GM19467 (cell line): ENCODE measurements at regions not wholly inside any gene's neighbourhood (a gene's known extent, or its start where the extent isn't known, plus 50 kb on each side); places are given as distances from the start of the nearest gene placed in this dataset.
"Not testable (repeated sequence)": the region's sequence is repeated elsewhere in the genome, so short reads cannot be mapped to it uniquely, and the experiment has no call there.

Experiments used
- ATAC-seq: cut with Tn5 transposase; IDR thresholded peaks from one replicate; pipeline ENCODE4 v1.9.1; 2021; ENCODE audit warnings: mild to moderate bottlenecking, moderate library complexity; ENCODE audit not compliant: unreplicated experiment

DNA sequence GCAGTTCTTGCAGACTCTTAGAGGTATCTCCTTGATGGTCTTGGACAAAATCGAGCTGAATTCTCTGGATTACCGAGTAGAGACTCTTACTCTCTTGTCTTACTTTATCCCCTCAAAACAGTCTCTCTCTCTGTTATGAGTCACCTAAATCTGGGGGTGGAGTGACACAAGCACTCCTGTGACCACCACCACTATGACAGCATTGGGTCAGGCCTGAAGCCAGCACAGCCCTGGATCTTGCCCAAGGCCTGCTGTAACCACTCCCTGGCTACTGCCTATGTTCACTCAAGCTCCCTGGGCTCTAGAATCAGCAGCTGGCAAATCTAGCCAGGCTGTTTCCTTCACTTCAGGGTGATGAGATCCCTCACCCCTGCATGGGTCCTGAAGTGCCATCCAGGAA is 662.5 kb downstream of the LUZP2 start:
- no peak for ATAC-seq

DNA sequence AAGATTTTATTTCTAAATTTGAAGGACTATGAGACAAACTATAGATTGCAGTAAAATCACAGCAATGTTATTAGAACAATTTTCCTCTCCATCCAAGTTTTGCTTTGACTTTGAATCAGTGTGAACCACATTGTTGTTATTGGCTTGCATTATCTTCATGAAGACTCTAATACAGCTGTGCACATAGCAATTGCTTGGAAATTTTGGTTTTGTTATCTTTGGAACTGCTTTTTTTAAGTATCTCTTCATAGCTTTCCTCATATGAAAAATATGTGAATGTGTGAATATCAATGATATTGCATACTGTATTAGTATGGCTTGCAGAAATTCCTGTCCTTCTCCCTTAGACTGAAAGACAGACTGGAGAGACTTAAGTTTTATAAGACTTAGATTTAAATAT is 666.6 kb downstream of the LUZP2 start:
- ATAC-seq = no peak

DNA sequence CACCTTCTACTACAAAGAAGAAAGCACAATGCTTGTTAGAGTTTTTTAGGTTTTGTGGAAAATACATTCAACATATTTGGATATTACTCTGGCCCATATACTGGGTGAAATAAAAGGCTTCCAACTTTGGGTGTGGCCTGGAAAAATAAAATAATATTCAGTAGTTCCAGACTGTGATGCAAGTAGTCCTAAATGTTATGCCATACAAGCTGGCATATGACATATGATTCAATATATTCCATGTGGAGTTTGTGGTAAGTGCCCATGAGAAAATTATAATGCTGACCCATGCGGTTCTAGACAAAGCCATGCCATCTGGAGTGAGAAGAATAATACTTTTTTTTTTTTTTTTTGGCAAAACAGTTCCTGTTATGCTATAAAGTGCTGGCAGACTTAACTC is 683.3 kb downstream of the LUZP2 start:
- ATAC-seq = no peak

DNA sequence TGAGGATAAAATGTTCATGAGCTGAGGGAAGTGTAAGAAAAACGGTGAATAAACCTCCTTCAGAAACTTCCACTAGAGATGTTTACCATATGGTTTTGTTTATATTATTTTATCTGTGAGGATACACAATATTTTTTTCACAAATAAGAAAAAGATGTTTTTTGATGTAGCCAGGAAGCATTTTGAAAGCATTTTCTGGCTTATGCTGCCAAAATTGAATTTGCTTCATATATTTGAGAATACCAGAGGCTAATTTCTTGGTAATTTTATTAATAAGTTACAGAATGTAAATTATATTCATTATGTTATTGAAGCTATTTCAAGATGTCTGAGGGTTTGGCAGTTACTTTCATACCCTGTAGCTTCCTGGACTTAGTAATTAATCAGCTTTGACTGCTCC is 686.6 kb downstream of the LUZP2 start:
- ATAC-seq = no peak

DNA sequence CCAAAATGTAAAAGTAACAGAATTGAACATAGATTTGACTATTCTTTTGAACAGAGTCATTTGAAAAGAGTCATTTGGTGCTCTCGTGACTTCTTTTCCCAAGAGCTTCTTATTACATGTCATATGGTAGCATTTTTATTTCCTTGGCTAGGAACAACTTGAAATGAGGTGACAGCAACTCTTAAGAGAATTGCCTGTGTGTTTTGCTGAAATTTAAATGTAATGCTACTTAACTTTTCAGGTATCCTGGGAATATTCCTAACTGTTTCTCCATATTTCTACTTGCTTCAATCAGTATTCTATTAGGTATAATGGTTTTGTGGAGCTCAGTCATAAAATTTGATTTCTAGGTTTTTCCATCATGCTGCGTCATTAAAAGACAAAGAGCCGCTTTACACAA is 700.7 kb downstream of the LUZP2 start:
- no peak for ATAC-seq

DNA sequence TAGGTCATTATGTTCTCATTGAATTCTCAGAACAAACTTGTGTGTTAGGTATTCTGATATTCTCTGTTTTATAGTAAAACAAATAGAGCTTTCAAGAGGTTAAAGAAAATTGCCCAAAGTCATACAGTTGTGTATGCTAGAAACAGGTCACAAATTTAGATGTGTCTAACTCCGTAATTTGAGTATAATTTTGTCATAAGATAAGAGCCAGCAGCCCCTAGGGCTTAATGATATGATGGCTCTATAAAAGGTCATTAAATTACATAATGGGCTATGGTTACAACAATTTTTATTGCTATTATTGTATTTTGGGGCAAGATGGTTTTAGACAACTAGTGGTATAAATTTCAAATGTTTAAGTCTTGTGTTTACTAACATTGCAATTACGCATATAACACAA is 701.9 kb downstream of the LUZP2 start:
- ATAC-seq = no peak

DNA sequence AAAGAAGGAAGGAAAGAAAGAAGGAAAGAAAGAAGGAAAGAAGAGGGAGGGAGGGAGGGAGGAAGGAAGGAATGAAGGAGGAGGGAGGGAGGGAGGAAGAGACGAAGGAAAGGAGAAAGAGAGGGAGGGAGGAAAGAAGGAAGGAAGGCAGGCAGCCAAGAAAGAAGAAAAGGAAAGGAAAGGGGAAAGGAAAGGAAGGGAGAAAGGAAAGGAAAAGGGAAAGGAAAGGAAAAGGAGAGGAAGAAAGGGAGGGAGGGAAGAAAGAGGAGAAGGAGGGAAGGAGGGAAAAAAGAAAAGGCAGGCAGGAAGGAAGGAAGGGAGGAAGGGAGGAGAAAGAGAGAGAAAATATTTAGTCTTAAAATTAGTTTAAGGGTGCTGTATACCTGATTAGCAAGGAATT is 704.1 kb downstream of the LUZP2 start:
- no peak for ATAC-seq

DNA sequence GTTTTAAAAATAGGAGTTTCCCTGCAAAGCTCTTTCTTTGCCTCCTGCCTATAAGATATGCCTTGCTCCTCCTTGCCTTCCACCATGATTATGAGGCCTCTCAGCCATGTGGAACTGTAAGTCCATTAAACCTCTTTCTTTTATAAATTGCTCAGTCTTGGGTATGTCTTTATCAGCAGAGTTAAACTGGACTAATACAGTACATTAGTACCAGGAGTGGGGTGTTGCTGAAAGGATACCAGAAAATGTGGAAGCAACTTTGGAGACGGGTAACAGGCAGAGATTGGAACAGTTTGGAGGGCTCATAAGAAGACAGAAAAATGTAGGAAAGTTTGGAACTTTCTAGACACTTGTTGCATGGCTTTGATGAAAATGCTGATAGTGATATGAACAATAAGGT is 709.9 kb downstream of the LUZP2 start:
- no peak for ATAC-seq

DNA sequence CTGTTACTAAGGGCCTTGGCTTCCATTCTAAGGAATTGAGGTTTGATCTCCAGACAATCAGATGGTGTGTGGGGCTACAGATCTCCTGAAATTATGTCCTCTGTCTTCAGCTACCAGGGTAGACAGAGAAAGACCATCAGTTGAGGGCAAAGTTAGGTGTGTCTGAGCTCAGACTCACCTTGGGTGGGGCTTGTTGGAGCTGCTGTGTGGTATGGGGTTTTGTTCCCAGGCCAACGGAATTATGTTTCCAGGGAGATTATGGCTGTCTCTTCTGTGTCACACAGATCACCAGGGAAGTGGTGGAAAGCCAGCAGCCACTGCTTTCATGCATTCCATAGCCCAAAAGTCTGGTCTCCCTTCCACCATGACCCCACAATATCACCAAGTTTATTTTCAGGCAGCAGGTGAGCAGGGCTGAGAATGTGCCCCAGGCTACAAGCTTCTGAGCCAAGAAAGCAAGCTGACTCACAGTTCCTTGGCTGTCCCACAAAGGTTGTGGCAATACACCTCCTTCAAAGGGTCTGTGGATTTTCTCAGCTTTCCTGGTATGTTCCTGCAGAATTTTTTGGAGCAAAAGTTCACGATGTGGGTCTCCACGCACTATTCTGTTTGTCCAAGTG is 714.9 kb downstream of the LUZP2 start:
- no peak for ATAC-seq

DNA sequence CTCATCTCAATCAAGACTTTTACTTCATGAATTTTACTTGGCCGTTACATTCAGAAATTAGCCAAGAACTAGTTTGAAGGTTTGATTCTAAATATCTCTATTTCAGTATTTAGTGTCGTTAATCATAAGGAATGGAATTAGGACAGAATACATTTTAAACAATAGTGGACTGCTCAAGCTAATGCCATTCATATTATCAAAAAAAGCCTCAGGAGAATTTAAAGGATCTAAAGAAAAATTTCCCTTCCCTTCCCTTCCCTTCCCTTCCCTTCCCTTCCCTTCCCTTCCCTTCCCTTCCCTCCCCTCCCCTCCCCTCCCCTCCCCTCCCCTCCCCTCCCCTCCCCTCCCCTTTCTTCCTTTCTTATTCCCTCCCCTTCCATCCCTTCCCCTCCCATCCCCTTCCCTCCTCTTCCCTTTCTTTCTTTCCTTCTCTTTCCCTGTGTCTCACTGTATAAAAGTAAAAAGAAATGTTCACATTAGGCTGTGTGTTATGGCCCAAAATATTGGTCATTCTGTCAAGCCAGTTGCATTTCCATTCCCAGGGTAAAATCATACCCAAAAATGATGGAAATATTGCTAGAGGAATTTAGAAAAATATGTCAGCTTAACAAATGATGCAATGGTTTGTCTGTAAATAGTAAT is 717.8 kb downstream of the LUZP2 start:
- ATAC-seq = no peak

DNA sequence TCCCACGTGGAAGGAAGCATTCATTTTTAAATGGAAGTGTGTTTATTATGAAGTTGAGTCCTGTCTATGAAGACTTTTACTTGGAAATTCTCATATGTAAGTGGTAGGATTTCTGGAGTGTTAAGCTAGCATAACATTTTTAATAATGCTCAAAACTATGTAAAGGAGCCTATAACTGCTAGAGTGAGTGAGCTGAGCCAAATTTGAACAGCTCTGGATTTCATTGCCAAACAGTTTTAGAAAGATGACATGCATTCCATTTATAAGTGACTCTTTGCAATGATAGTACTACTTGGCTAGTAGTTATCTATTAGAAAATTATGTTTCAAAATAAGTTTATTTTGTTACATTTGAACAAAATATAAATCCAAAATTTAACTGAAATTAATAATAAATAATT is 721.2 kb downstream of the LUZP2 start:
- ATAC-seq = no peak

DNA sequence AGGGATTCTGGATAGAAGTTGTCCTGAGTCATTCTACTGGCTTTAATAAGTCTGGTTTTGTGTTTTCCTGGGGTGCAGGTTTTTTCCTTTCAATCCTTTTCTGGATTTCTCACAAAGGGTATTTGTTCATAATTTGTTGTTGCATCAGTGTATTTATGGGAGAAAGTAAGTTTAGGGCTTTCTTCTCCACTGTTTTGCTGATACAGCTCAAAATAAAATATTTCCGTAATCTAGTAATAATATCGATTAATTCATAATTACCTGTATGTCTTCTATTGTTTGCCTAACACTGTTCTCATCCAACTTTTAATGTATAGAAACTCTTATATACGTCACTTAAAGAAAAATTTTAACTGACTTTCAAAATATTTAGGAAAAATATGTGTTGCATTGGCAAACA is 728.2 kb downstream of the LUZP2 start:
- ATAC-seq = no peak

DNA sequence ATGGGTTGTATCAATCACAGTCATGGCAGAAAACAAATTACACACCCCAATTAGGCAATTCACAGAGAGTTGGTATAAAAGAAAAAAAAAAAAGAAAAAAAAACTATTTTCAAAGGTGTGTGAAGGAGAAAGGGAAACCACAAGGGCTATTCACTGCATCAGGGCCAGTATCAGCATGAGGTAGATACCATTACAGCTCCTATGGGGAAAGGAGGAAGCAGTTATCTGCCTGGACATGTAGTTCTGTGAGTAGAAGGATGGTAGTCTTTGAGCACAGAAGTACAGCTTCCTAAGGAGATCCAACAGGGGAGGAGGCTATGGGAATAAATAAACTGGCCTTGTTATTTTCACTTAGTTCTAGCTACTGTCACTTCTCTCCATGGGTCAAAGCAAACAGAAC is 746.1 kb downstream of the LUZP2 start:
- ATAC-seq = no peak

DNA sequence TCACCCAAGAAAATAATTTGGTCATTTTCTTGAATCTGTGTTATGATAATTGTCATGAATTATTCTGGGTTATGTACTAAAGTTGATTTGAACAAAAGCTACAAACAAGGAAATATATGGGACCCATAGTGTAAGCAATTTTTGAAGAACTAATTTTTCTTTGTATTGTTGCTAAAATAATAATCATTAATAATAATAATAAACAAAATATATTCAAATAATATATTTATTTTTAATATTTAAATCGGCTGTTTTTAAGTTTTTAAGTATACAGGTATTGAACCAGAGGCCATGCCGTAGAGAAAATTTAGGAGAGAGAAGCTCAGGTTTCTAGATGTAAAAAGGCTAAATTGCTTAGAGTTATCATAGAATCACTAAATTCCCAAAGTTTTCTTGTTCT is 747.3 kb downstream of the LUZP2 start:
- no peak for ATAC-seq

DNA sequence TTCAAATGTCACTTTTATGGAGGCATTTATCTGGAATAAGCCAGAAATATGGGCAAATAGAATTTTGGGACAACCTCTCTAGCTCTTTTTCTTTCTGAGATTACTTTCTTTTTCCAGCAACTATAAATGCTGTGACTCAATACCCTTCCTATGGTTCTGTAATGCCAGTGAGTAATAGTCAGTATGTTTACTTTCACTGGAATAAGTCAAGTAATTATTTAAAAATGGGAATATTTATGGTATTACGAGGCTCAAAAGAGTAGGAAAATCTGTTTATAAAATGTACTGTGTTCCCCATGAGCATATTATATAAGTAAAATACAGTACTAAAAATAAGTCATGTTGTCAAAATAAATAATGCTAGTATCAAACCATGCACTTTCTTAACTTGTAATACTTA is 750.5 kb downstream of the LUZP2 start:
- no peak for ATAC-seq

DNA sequence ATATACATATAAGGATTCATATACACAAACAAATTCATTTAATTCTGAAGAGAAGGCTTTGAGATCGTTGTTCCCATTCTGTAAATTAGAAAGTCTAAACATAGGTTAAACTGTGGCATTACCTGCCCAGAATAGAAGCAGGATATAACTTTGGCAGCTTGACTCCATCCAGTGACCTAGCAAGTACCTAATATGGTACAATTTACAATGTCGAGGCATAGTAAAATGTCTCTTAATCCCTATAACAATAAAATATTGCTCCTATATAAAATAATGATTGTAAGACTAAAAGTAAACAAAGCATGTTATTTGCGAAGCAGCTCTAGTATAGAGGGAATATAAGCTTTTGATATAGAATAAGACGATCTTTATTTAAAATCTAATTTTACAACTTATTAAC is 756.0 kb downstream of the LUZP2 start:
- no peak for ATAC-seq

DNA sequence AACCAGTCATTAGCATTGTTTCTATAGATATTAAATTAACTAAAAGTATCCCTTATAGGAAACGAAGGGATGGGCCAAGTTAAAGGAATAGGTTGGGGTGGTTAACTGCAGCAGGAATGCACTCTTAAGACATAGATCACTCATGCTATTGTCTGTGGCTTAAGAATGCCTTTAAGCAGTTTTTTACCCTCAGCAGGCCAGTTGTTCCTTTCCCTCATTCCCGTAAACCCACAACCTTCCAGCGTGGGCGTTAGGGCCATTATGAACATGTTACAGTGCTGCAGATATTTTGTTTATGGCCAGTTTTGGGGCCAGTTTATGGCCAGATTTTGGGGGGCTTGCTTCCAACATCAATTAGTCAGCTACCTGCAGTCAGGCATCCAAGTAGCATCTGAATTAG is 767.0 kb downstream of the LUZP2 start:
- not testable (repeated sequence) for ATAC-seq

DNA sequence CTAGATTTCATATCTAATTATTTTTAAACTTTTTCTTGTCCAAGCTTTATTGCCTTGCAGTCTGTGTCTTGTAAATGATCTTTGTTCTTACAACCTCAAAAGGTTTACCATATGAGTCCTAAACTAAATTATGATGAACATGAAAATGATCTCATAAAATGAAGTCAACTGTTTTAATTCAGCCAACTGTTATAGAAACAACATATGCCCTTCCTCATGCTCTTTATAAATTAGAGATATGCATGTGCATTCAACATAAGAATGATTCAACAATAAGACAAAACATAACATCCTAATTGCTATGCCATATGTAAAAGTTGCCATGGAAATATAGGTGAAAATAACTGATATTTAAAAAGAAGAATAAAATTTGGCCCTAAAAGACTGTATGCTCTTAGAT is 774.4 kb downstream of the LUZP2 start:
- ATAC-seq = no peak

DNA sequence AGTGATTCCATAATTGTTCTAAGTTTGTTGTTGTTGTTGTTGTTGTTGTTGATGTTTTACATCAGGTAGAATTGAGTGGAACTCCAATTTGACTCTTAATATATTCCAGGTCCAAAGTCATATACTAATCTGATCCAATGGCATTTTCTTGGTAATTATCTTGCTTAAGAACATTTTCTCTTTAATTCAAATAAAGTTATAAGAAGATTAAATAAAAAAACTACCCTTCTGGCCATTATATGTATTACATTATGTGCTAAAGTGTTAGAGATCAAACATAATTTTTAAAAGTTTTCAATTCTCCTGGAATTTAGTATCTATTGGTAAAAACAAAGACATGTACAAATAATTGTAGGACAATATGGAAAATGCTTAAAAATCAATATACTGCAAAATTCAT is 775.4 kb downstream of the LUZP2 start:
- ATAC-seq = no peak

DNA sequence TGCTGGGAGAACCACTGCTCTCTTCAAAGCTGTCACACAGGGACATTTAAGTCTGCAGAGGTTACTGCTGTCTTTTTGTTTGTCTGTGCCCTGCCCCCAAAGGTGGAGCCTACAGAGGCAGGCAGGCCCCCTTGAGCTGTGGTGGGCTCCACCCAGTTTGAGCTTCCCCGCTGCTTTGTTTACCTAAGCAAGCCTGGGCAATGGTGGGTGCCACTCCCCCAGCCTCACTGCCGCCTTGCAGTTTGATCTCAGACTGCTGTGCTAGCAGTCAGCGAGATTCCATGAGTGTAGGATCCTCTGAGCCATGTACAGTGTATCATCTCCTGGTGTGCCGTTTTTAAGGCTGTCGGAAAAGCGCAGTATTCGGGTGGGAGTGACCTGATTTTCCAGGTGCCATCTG is 784.0 kb downstream of the LUZP2 start:
- ATAC-seq = not testable (repeated sequence)

DNA sequence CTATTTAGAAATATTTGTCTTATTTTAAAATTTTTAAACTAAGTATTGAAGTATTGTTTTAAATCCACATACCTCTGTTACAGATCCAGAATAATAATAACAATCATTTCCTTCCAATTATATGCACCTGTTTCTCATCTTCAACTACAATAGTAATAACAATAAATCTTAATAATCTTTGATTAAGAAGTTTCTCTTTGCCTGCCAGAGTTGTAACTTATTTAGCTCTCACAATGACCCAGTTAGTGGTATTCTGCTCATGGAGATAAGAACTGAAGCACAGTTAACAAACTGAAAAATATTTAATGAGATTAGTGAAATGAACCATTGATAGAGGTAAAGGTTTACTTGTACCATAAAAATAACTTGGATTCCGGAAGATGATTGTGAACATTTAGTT is 796.3 kb downstream of the LUZP2 start:
- ATAC-seq = no peak

DNA sequence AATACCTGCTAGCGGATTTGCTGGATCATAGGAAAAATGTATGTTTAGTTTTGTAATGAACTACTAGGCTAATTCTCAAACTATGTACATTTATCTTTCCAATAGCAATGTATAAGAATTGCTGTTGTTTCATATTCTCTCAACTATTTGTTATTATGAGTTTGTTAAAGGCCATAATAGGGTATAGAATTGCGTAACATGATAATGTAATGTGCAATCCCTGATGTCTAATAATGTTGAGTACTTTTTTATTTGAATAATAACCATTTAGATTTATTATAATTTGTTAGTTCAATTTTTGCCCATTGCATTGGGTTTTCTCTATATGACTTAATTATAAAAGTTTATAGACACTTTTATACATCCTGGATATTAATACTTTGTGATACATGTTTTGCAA is 801.6 kb downstream of the LUZP2 start:
- no peak for ATAC-seq

DNA sequence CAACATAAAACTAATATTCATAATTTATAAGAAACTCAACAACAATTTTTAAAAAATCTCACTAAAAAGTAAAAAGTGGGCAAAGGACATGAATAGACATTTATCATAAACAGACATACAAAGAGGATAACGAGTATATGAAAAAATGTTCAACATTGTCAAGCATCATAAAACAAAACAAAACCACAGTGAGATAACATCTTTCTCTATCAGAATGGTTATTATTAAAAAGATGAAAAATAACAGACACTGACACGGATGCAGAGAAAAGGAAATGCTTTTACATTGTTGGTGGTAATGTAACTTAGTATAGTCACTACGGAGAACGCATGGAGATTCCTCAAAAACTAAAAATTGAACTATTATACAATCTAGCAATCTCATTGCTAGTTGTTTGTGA is 813.0 kb downstream of the LUZP2 start:
- no peak for ATAC-seq
